ENCODE measurements at regions not wholly inside any gene's neighbourhood (a gene's known extent, or its start where the extent isn't known, plus 50 kb on each side); places are given as distances from the start of the nearest gene placed in this dataset.

DNA sequence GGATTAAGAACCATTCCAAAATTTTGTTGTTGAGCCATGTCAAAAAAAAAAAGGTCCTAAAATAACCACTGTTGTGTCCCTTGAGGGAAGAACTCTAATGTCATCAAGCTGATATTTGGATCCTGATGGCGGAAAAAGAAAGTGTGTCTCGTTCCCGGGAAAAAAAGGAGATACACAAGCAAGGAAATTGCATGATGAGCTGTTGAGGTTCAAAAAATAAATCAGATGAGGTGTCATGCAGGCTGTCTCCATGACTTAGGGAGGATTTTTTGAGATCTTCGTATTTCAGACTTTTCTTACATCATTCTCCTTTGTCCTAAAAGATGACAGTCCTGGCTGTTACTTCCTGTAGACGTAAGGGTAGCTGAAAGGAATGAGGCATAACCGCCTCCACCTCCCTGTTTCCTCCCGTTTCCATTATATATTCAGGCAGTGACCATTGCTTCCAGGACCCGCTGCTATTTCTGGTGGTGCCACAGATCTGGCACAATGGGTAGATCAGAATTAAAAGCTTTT lies 117.3 kb upstream of the TNFAIP3 start:
- Histone ChIP-seq H3K9ac (ENCODE audit: insufficient read depth in 1 of 2, low read length in 2 of 2) (no peak overlapping the region), H3K9me3 (ENCODE audit: control insufficient read depth in 4 of 4, insufficient read depth in 3 of 4, low read length in 3 of 4) (no peaks in the 10 kb centered on the region), H3K36me3 (ENCODE audit: control insufficient read depth in 4 of 4, insufficient read depth in 4 of 4, low read length in 4 of 4) (no peaks in the 10 kb centered on the region), H3K4me3 (no peak overlapping the region), H3K27ac (ENCODE audit: low read depth in 1 of 2, low read length in 1 of 2) (peak overlapping the region in 1 of 2 donors; percentile 38), H3K27me3 (ENCODE audit: control insufficient read depth in 3 of 3, insufficient read depth in 3 of 3, low read length in 2 of 3) (no peaks in the 10 kb centered on the region), H3K4me1 (ENCODE audit: control insufficient read depth in 5 of 5, insufficient read depth in 5 of 5, low read length in 5 of 5) (peaks cover 0 to 22% (median 3%) of the 10 kb centered on the region in 5 donors)
- TF ChIP-seq, protein P1, sequence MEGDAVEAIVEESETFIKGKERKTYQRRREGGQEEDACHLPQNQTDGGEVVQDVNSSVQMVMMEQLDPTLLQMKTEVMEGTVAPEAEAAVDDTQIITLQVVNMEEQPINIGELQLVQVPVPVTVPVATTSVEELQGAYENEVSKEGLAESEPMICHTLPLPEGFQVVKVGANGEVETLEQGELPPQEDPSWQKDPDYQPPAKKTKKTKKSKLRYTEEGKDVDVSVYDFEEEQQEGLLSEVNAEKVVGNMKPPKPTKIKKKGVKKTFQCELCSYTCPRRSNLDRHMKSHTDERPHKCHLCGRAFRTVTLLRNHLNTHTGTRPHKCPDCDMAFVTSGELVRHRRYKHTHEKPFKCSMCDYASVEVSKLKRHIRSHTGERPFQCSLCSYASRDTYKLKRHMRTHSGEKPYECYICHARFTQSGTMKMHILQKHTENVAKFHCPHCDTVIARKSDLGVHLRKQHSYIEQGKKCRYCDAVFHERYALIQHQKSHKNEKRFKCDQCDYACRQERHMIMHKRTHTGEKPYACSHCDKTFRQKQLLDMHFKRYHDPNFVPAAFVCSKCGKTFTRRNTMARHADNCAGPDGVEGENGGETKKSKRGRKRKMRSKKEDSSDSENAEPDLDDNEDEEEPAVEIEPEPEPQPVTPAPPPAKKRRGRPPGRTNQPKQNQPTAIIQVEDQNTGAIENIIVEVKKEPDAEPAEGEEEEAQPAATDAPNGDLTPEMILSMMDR (IDR thresholded peaks at IDR 0.05; ENCODE audit: control extremely low read depth, extremely low read depth): no peak
- DNase-seq (peak in 2 of 3 donors; percentile 56 to 71), ATAC-seq (ENCODE audit: insufficient read depth, low FRiP score) (no peak)
- WGBS, 2 donors: 51 to 64% methylated on average over 8 of the region's 8 CpGs

DNA sequence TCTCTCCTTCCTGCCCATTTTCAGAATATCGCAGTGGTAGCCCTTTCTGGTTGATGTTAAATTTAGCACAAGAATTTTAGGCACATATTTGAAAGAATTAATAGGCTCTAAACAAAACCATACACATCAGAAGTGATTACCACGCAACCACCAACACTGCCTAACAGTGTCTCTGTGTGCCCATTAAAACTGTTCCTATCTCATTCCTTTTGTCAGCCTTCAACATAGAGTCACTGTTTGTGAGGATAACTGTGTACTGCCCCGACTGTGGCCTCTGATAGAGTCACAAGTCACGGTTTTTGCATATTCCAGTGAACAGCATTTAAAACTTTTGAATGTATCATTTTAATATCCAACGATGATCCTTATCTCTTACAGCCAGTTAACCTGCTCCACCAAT lies 116.8 kb upstream of the TNFAIP3 start:
- no peaks in the 10 kb centered on the region for H3K9me3 ChIP-seq (ENCODE audit: control insufficient read depth in 4 of 4, insufficient read depth in 3 of 4, low read length in 3 of 4)
- WGBS, 2 donors: 81 to 89% methylated on average over 5 of the region's 5 CpGs
- DNase-seq (no peak), ATAC-seq (ENCODE audit: insufficient read depth, low FRiP score) (no peak)
- no peak overlapping the region for H3K9ac ChIP-seq (ENCODE audit: insufficient read depth in 1 of 2, low read length in 2 of 2)
- H3K4me3 ChIP-seq: no peak overlapping the region
- H3K4me1 ChIP-seq (ENCODE audit: control insufficient read depth in 5 of 5, insufficient read depth in 5 of 5, low read length in 5 of 5): peaks cover 0 to 19% (median 3%) of the 10 kb centered on the region in 5 donors
- H3K27ac ChIP-seq (ENCODE audit: low read depth in 1 of 2, low read length in 1 of 2): no peak overlapping the region
- H3K36me3 ChIP-seq (ENCODE audit: control insufficient read depth in 4 of 4, insufficient read depth in 4 of 4, low read length in 4 of 4): no peaks in the 10 kb centered on the region
- H3K27me3 ChIP-seq (ENCODE audit: control insufficient read depth in 3 of 3, insufficient read depth in 3 of 3, low read length in 2 of 3): no peaks in the 10 kb centered on the region
- TF ChIP-seq, protein P1 (IDR thresholded peaks at IDR 0.05; ENCODE audit: control extremely low read depth, extremely low read depth): no peak

GRCh38 chr6:137751768-137752560 lies 115.1 kb upstream of the TNFAIP3 start:
- TF ChIP-seq, protein P1 (IDR thresholded peaks at IDR 0.05; ENCODE audit: control extremely low read depth, extremely low read depth): no peak
- Histone ChIP-seq H3K27me3 (ENCODE audit: control insufficient read depth in 3 of 3, insufficient read depth in 3 of 3, low read length in 2 of 3) (no peaks in the 10 kb centered on the region), H3K4me1 (ENCODE audit: control insufficient read depth in 5 of 5, insufficient read depth in 5 of 5, low read length in 5 of 5) (peaks cover 0 to 15% (median 3%) of the 10 kb centered on the region in 5 donors), H3K9ac (ENCODE audit: insufficient read depth in 1 of 2, low read length in 2 of 2) (no peak overlapping the region), H3K4me3 (no peak overlapping the region), H3K36me3 (ENCODE audit: control insufficient read depth in 4 of 4, insufficient read depth in 4 of 4, low read length in 4 of 4) (no peaks in the 10 kb centered on the region), H3K27ac (ENCODE audit: low read depth in 1 of 2, low read length in 1 of 2) (no peak overlapping the region), H3K9me3 (ENCODE audit: control insufficient read depth in 4 of 4, insufficient read depth in 3 of 4, low read length in 3 of 4) (no peaks in the 10 kb centered on the region)
- ATAC-seq (ENCODE audit: insufficient read depth, low FRiP score) (no peak), DNase-seq (no peak)
- WGBS, 2 donors: 82 to 85% methylated on average over 8 of the region's 8 CpGs
